Activated CD4-positive, alpha-beta memory T cell treated with anti-CD3 and anti-CD28 coated beads for 36 hours (primary cell): ENCODE measurements at regions not wholly inside any gene's neighbourhood (a gene's known extent, or its start where the extent isn't known, plus 50 kb on each side); places are given as distances from the start of the nearest gene placed in this dataset.

Experiments used
- CTCF ChIA-PET: fragments of 350-600 bp; sonication (Branson Sonifier 250); formaldehyde crosslinking; loops from one replicate; lab custom pipeline; 2021; ENCODE audit warnings: antibody characterized with exemption, inconsistent platforms; lab: Charles Lee
- POLR2A ChIA-PET: fragments of 350-600 bp; sonication (Branson Sonifier 250); formaldehyde crosslinking; loops from one replicate; lab custom pipeline; 2021; ENCODE audit warnings: antibody characterized with exemption; lab: Charles Lee
- DNase-seq: peaks from one replicate; pipeline ENCODE4 v3.0.0-alpha.2; 2020
- H3K27ac Mint-ChIP-seq: one replicate; pipeline ENCODE4 v1.8.0; 2021; ENCODE audit warnings: mixed read lengths
- H3K27me3 Mint-ChIP-seq: one replicate; pipeline ENCODE4 v1.8.0; 2021; ENCODE audit warnings: mixed read lengths
- H3K36me3 Mint-ChIP-seq: one replicate; pipeline ENCODE4 v1.8.0; 2021; ENCODE audit warnings: mixed read lengths
- H3K4me1 Mint-ChIP-seq: one replicate; pipeline ENCODE4 v1.8.0; 2021; ENCODE audit warnings: low read depth, mixed read lengths
- H3K4me3 Mint-ChIP-seq: one replicate; pipeline ENCODE4 v1.8.0; 2021; ENCODE audit warnings: mild to moderate bottlenecking, mixed read lengths
- H3K9me3 Mint-ChIP-seq: one replicate; pipeline ENCODE4 v1.8.0; 2021; ENCODE audit warnings: mixed read lengths
- intact Hi-C: fragments of 100-400 bp; cut with micrococcal nuclease; formaldehyde crosslinking; loops from one replicate; pipeline ENCODE4 v1.15.1; 2023

- no peak for DNase-seq
- ChIA-PET CTCF (no interaction called here), POLR2A (no interaction called here)
- Mint-ChIP-seq H3K36me3 (no peaks in the 10 kb centered on the region), H3K27ac (no peak overlapping the region), H3K9me3 (no peaks in the 10 kb centered on the region), H3K4me3 (no peak overlapping the region), H3K4me1 (no peaks in the 10 kb centered on the region), H3K27me3 (peaks cover 5% of the 10 kb centered on the region)
- intact Hi-C loops = no loop called here
Measured at GRCh38 chr22:49151256-49152126, 676.2 kb downstream of the BRD1 start.

- no peaks in the 10 kb centered on the region for H3K4me1 Mint-ChIP-seq
- CTCF ChIA-PET = no interaction called here
- POLR2A ChIA-PET = no interaction called here
Measured at GRCh38 chr22:49150801-49151221, 676.9 kb downstream of the BRD1 start.

GRCh38 chr22:49149721-49150608 lies 677.7 kb downstream of the BRD1 start:
- ChIA-PET POLR2A (no interaction called here), CTCF (no interaction called here)
- Mint-ChIP-seq H3K36me3 (no peaks in the 10 kb centered on the region), H3K9me3 (no peaks in the 10 kb centered on the region), H3K27me3 (peaks cover 5% of the 10 kb centered on the region), H3K4me1 (no peaks in the 10 kb centered on the region), H3K27ac (no peak overlapping the region), H3K4me3 (no peak overlapping the region)
- DNase-seq = no peak
- intact Hi-C loops = no loop called here

More at GRCh38 chr22:49150801-49151221, 676.9 kb downstream of the BRD1 start:
- intact Hi-C loops = no loop called here
- Mint-ChIP-seq H3K4me3 (no peak overlapping the region), H3K27ac (no peak overlapping the region), H3K27me3 (peaks cover 5% of the 10 kb centered on the region), H3K36me3 (no peaks in the 10 kb centered on the region), H3K9me3 (no peaks in the 10 kb centered on the region)
- no peak for DNase-seq

GRCh38 chr22:49148895-49149418 lies 678.7 kb downstream of the BRD1 start:
- Mint-ChIP-seq H3K27me3 (peaks cover 6% of the 10 kb centered on the region), H3K4me3 (no peak overlapping the region), H3K36me3 (no peaks in the 10 kb centered on the region), H3K4me1 (no peaks in the 10 kb centered on the region), H3K9me3 (no peaks in the 10 kb centered on the region), H3K27ac (no peak overlapping the region)
- CTCF ChIA-PET = no interaction called here
- POLR2A ChIA-PET = no interaction called here
- intact Hi-C loops = no loop called here
- DNase-seq = no peak

- POLR2A ChIA-PET = no interaction called here
- CTCF ChIA-PET = no interaction called here
Measured at GRCh38 chr22:49147617-49148175, 680.0 kb downstream of the BRD1 start.

GRCh38 chr22:49147171-49147570 lies 680.5 kb downstream of the BRD1 start:
- Mint-ChIP-seq H3K4me1 (no peaks in the 10 kb centered on the region), H3K9me3 (no peaks in the 10 kb centered on the region), H3K27me3 (peaks cover 6% of the 10 kb centered on the region), H3K4me3 (no peak overlapping the region), H3K36me3 (no peaks in the 10 kb centered on the region), H3K27ac (no peak overlapping the region)
- no peak for DNase-seq
- intact Hi-C loops = no loop called here
- POLR2A ChIA-PET = no interaction called here
- CTCF ChIA-PET = no interaction called here

More at GRCh38 chr22:49147617-49148175, 680.0 kb downstream of the BRD1 start:
- intact Hi-C loops = no loop called here
- Mint-ChIP-seq H3K4me3 (no peak overlapping the region), H3K9me3 (no peaks in the 10 kb centered on the region), H3K27ac (no peak overlapping the region), H3K4me1 (no peaks in the 10 kb centered on the region), H3K27me3 (peaks cover 6% of the 10 kb centered on the region), H3K36me3 (no peaks in the 10 kb centered on the region)
- DNase-seq = no peak

GRCh38 chr22:49146511-49146910 lies 681.2 kb downstream of the BRD1 start:
- Mint-ChIP-seq H3K4me1 (no peaks in the 10 kb centered on the region), H3K9me3 (no peaks in the 10 kb centered on the region), H3K27ac (no peak overlapping the region), H3K4me3 (no peak overlapping the region), H3K27me3 (peaks cover 7% of the 10 kb centered on the region), H3K36me3 (no peaks in the 10 kb centered on the region)
- DNase-seq = no peak
- POLR2A ChIA-PET = no interaction called here
- intact Hi-C loops = no loop called here
- CTCF ChIA-PET = no interaction called here

GRCh38 chr22:49143812-49144211 lies 683.9 kb downstream of the BRD1 start:
- Mint-ChIP-seq H3K27ac (no peak overlapping the region), H3K27me3 (peaks cover 13% of the 10 kb centered on the region), H3K4me1 (no peaks in the 10 kb centered on the region), H3K9me3 (no peaks in the 10 kb centered on the region), H3K4me3 (no peak overlapping the region), H3K36me3 (no peaks in the 10 kb centered on the region)
- ChIA-PET POLR2A (no interaction called here), CTCF (interaction anchor here (0.6 kb wide), 1 partner anchor 989 kb away, joined by 3 read pairs; no protein-coding TSS in a partner anchor)
- no peak for DNase-seq
- intact Hi-C loops = no loop called here

- H3K36me3 Mint-ChIP-seq = no peaks in the 10 kb centered on the region
- H3K9me3 Mint-ChIP-seq = no peaks in the 10 kb centered on the region
- ChIA-PET CTCF (interaction anchor here (0.6 kb wide), 1 partner anchor 988 kb away, joined by 3 read pairs; no protein-coding TSS in a partner anchor), POLR2A (no interaction called here)
- intact Hi-C loops = no loop called here
- no peak overlapping the region for H3K27ac Mint-ChIP-seq
- no peak overlapping the region for H3K4me3 Mint-ChIP-seq
- H3K4me1 Mint-ChIP-seq = no peaks in the 10 kb centered on the region
- no peak for DNase-seq
- peaks cover 14% of the 10 kb centered on the region for H3K27me3 Mint-ChIP-seq
Measured at GRCh38 chr22:49142891-49143290, 684.8 kb downstream of the BRD1 start.

GRCh38 chr22:49142296-49142695 lies 685.4 kb downstream of the BRD1 start:
- Mint-ChIP-seq H3K9me3 (no peaks in the 10 kb centered on the region), H3K36me3 (no peaks in the 10 kb centered on the region)
- DNase-seq = no peak

GRCh38 chr22:49141761-49142160 lies 685.9 kb downstream of the BRD1 start:
- no peaks in the 10 kb centered on the region for H3K4me1 Mint-ChIP-seq
- no peaks in the 10 kb centered on the region for H3K36me3 Mint-ChIP-seq
- H3K4me3 Mint-ChIP-seq = no peak overlapping the region
- H3K27me3 Mint-ChIP-seq = peaks cover 12% of the 10 kb centered on the region
- H3K9me3 Mint-ChIP-seq = no peaks in the 10 kb centered on the region
- POLR2A ChIA-PET = no interaction called here
- CTCF ChIA-PET = no interaction called here
- intact Hi-C loops = no loop called here
- no peak overlapping the region for H3K27ac Mint-ChIP-seq
- DNase-seq = no peak

More at GRCh38 chr22:49142296-49142695, 685.4 kb downstream of the BRD1 start:
- intact Hi-C loops = no loop called here
- H3K27me3 Mint-ChIP-seq = peaks cover 12% of the 10 kb centered on the region
- no peaks in the 10 kb centered on the region for H3K4me1 Mint-ChIP-seq
- CTCF ChIA-PET = no interaction called here
- H3K27ac Mint-ChIP-seq = no peak overlapping the region
- POLR2A ChIA-PET = no interaction called here
- no peak overlapping the region for H3K4me3 Mint-ChIP-seq
